Nephron progenitor cell (in vitro differentiated cells): ENCODE measurements at regions not wholly inside any gene's neighbourhood (a gene's known extent, or its start where the extent isn't known, plus 50 kb on each side); places are given as distances from the start of the nearest gene placed in this dataset.
"Not testable (repeated sequence)": the region's sequence is repeated elsewhere in the genome, so short reads cannot be mapped to it uniquely, and the experiment has no call there.

Source experiments
- DNase-seq: peaks from one replicate; pipeline ENCODE4 v3.0.0; 2021
- H3K27ac Mint-ChIP-seq: 2 replicates; pipeline ENCODE4 v1.8.0; 2021; ENCODE audit warnings: mild to moderate bottlenecking, moderate library complexity, mixed read lengths
- H3K27me3 Mint-ChIP-seq: 2 replicates; pipeline ENCODE4 v1.8.0; 2021; ENCODE audit warnings: mild to moderate bottlenecking, low read depth, mixed read lengths; ENCODE audit not compliant: poor library complexity
- H3K36me3 Mint-ChIP-seq: 2 replicates; pipeline ENCODE4 v1.8.0; 2021; ENCODE audit warnings: low read depth, mixed read lengths
- H3K4me1 Mint-ChIP-seq: 2 replicates; pipeline ENCODE4 v1.8.0; 2021; ENCODE audit warnings: mixed read lengths
- H3K4me3 Mint-ChIP-seq: 2 replicates; pipeline ENCODE4 v1.8.0; 2021; ENCODE audit warnings: mild to moderate bottlenecking, moderate library complexity, mixed read lengths
- H3K9me3 Mint-ChIP-seq: 2 replicates; pipeline ENCODE4 v1.8.0; 2021; ENCODE audit warnings: mild to moderate bottlenecking, moderate library complexity, mixed read lengths
- TF ChIP-seq, protein P1 (sequence below): fragments of 200-600 bp; sonication (generic); IDR thresholded peaks from 2 replicates; pipeline ENCODE4 v1.5.0; 2021; ENCODE audit warnings: antibody characterized with exemption

DNA sequence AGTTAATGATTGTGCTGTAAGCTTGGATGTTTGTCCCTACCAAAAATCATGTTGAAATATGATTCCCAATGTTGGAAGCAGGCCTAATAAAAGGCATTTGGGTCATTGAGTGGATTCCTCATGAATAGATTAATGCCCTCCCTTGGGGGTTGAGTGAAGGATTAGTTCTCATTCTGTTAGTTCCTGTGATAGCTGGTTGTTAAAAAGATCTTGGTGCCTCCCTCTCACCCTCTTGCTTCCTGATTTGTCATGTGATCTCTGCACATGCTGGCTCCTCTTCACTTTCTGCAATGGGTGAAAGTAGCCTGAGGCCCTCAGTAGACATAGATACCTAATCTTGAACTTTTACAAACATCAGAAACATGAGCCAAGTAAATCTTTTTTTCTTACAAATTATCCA, 115.6 kb upstream of the HCRTR2 start:
- no peak for DNase-seq
- Mint-ChIP-seq H3K27me3 (no peaks in the 10 kb centered on the region), H3K27ac (no peak overlapping the region), H3K4me3 (no peak overlapping the region), H3K36me3 (no peaks in the 10 kb centered on the region), H3K4me1 (no peaks in the 10 kb centered on the region), H3K9me3 (peaks cover 20% of the 10 kb centered on the region)
- TF ChIP-seq, protein P1, sequence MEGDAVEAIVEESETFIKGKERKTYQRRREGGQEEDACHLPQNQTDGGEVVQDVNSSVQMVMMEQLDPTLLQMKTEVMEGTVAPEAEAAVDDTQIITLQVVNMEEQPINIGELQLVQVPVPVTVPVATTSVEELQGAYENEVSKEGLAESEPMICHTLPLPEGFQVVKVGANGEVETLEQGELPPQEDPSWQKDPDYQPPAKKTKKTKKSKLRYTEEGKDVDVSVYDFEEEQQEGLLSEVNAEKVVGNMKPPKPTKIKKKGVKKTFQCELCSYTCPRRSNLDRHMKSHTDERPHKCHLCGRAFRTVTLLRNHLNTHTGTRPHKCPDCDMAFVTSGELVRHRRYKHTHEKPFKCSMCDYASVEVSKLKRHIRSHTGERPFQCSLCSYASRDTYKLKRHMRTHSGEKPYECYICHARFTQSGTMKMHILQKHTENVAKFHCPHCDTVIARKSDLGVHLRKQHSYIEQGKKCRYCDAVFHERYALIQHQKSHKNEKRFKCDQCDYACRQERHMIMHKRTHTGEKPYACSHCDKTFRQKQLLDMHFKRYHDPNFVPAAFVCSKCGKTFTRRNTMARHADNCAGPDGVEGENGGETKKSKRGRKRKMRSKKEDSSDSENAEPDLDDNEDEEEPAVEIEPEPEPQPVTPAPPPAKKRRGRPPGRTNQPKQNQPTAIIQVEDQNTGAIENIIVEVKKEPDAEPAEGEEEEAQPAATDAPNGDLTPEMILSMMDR: no peak

DNA sequence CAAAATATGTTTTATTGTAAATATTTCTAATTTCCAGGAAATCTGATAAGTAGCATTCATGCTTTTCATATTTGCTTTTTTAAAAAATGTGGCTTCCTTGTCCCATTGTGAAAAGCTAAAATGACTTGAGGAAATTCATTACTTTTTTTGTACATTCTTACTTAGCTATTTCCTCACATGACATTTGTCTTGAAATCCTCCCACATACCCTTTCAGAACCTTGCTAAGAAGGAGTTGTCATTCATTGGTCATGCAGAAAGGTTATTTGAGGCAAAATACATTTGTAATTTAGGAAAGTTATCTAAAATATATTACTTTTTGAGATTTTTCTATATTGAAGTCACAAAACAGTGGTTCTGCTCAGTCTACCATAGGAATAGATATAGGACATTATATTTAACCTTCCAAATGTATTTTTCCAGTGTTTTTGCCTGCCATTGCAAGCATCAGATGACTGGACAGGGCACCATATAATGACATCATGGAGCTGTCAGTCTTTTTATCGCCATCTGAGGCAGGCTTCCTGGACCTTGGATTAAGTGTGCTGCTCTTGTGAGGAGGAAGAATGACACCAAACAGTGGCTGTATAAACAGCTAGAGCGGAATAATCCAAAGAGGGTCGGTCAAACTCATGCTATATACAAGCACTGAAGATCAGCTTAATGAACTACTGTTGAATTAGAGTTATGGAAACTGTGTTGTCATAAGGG, 109.4 kb upstream of the HCRTR2 start:
- Mint-ChIP-seq H3K27ac (no peak overlapping the region), H3K27me3 (peaks cover 2% of the 10 kb centered on the region), H3K36me3 (no peaks in the 10 kb centered on the region), H3K9me3 (peaks cover 15% of the 10 kb centered on the region), H3K4me1 (no peaks in the 10 kb centered on the region), H3K4me3 (no peak overlapping the region)
- TF ChIP-seq, protein P1: no peak
- no peak for DNase-seq

DNA sequence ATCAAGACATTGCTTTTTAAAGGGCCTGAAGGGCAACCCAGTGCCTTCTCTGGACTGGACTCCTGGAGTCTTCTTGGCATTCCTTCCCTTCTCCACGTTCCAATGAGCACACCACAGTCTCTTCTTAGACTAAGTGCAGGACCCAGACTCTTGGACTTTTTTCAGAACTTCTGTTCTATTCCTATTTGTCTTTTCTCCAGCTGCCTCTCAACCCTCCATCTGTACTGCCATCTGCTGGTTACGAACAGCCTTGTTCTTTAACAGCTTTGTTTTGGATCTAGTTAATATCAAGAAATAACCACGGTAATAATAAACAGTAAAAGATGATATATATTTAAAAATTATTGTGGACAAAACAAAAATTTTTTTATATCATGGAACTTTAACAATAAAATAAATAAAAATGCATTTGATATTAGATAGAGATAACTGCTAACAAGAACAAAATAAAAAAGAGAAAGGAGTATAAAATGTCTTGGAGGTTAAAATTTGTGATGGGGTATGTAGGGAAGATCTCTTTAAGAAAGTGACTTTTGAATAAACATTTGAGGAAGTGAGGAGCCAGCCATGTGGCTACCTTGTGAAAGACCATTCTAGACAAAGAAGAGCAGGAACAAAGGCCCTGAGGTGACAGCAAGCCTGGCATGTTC, 105.1 kb upstream of the HCRTR2 start:
- no peak overlapping the region for H3K27ac Mint-ChIP-seq
- TF ChIP-seq, protein P1: peak; percentile 60

DNA sequence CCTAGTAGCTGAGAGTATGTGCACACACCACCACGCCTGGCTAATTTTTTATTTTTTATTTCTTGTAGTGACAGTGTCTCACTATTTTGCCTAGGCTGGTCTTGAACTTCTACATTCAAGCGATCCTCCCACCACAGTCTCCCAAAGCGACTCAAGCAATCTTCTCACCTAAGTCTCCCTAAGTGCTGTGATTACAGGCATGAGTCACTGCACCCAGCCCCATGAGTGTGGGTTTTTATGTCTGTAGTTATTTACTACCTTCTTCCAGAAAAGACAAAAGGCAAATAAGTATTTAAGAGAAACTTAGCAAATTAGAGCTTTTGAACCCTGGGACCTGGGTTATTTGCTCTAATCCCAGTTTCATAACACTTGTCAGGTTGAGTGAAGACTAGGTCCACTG, 92.3 kb upstream of the HCRTR2 start:
- DNase-seq: no peak
- no peak overlapping the region for H3K27ac Mint-ChIP-seq
- H3K9me3 Mint-ChIP-seq: peaks cover 4% of the 10 kb centered on the region
- no peak overlapping the region for H3K4me3 Mint-ChIP-seq
- TF ChIP-seq, protein P1: no peak
- H3K4me1 Mint-ChIP-seq: no peaks in the 10 kb centered on the region
- H3K27me3 Mint-ChIP-seq: peaks cover 7% of the 10 kb centered on the region
- H3K36me3 Mint-ChIP-seq: peaks cover 4% of the 10 kb centered on the region

More for the DNA sequence above, 105.1 kb upstream of the HCRTR2 start:
- Mint-ChIP-seq H3K27me3 (peaks cover 2% of the 10 kb centered on the region), H3K9me3 (peaks cover 5% of the 10 kb centered on the region), H3K4me3 (no peak overlapping the region), H3K36me3 (no peaks in the 10 kb centered on the region), H3K4me1 (no peaks in the 10 kb centered on the region)
- DNase-seq: peak; percentile 24

DNA sequence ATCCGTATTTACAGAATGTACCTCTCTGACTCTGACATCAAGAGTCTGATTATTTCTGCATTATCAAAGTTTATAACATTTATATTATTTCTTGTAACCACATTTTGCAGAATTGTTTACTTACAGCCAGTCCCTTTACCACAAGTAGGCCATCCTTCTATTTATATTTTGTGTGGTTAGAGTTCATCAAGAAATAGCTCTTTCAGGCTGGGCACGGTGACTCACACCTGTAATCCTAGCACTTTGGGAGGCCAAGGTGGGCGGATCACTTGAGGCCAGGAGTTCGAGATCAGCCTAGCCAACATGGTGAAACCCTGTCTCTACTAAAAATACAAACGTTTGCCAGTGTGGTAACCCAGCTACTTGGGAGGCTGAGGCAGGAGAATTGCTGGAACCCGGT, 86.3 kb upstream of the HCRTR2 start:
- not testable (repeated sequence) for DNase-seq, H3K27ac Mint-ChIP-seq, H3K36me3 Mint-ChIP-seq

DNA sequence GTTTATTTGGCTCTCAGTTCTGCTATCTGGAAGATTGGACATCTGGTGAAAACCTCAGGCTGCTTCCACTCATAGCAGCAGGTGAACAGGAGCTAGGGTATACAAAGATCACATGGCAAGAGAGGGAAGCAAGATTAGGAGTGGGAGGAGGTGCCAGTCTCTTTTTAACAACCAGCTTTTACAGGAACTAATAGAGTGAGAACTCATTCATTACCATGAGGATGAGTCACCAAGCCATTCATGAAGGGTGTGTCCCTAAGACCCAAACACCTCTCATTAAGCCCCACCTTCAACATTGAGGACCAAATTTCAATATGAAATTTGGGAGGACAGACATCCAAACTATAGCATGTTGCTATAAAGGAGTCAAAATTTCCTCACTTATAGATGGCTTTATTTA, 85.4 kb upstream of the HCRTR2 start:
- Mint-ChIP-seq H3K9me3 (peaks cover 23% of the 10 kb centered on the region), H3K36me3 (no peaks in the 10 kb centered on the region), H3K4me3 (no peak overlapping the region), H3K4me1 (no peaks in the 10 kb centered on the region), H3K27me3 (peaks cover 7% of the 10 kb centered on the region), H3K27ac (no peak overlapping the region)
- TF ChIP-seq, protein P1: no peak
- DNase-seq: no peak

More for the DNA sequence above, 86.3 kb upstream of the HCRTR2 start:
- peaks cover 16% of the 10 kb centered on the region for H3K9me3 Mint-ChIP-seq
- not testable (repeated sequence) for H3K4me3 Mint-ChIP-seq, H3K4me1 Mint-ChIP-seq, H3K27me3 Mint-ChIP-seq
